ENCODE measurements at regions not wholly inside any gene's neighbourhood (a gene's known extent, or its start where the extent isn't known, plus 50 kb on each side); places are given as distances from the start of the nearest gene placed in this dataset.

DNA sequence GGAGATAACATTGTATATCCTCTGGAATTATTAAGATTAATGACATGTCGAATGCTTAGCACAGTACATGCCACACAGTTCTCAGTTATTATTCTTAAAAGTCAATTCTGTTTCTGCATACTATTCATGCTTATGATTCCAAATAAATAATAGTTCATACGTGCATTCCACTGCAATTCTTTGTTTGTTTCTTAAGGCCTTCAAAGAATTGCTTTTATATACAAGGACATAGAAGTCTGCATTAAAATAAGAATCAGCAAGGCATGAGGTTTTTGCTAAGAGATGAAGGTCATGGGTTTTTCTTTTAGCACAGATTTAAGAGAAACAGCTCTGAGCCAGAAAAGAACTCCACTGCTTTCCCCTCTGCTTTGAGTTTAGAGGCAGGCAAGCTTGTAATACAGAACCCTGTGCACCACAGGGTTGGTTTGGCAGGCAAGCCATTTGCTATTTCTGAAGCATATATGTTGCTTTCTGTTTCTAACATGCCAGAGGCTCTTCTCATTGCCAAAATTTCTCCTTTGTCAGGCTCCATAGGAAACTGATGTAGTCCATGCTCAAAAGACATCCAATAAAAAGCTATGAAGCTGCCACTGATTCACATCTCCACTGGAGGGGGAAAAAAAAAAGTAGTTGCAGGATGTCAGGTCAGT, 420.6 kb upstream of the TYRP1 start:
- H3K4me3 ChIP-seq (ENCODE audit: low read depth, low read length) = no peak overlapping the region
- no peak for DNase-seq (ENCODE audit: low read depth)
- TF ChIP-seq, protein P1, sequence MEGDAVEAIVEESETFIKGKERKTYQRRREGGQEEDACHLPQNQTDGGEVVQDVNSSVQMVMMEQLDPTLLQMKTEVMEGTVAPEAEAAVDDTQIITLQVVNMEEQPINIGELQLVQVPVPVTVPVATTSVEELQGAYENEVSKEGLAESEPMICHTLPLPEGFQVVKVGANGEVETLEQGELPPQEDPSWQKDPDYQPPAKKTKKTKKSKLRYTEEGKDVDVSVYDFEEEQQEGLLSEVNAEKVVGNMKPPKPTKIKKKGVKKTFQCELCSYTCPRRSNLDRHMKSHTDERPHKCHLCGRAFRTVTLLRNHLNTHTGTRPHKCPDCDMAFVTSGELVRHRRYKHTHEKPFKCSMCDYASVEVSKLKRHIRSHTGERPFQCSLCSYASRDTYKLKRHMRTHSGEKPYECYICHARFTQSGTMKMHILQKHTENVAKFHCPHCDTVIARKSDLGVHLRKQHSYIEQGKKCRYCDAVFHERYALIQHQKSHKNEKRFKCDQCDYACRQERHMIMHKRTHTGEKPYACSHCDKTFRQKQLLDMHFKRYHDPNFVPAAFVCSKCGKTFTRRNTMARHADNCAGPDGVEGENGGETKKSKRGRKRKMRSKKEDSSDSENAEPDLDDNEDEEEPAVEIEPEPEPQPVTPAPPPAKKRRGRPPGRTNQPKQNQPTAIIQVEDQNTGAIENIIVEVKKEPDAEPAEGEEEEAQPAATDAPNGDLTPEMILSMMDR (conservative IDR thresholded peaks at IDR 0.05; ENCODE audit: low read depth, low read length) = no peak

GRCh38 chr9:12274577-12274976, 418.6 kb upstream of the TYRP1 start:
- no peak for DNase-seq (ENCODE audit: low read depth)
- H3K4me3 ChIP-seq (ENCODE audit: low read depth, low read length) = no peak overlapping the region
- TF ChIP-seq, protein P1 (conservative IDR thresholded peaks at IDR 0.05; ENCODE audit: low read depth, low read length) = no peak

- TF ChIP-seq, protein P1 (conservative IDR thresholded peaks at IDR 0.05; ENCODE audit: low read depth, low read length) = no peak
- no peak overlapping the region for H3K4me3 ChIP-seq (ENCODE audit: low read depth, low read length)
- DNase-seq (ENCODE audit: low read depth) = no peak
Observed at GRCh38 chr9:12276505-12276904, 416.7 kb upstream of the TYRP1 start.

DNA sequence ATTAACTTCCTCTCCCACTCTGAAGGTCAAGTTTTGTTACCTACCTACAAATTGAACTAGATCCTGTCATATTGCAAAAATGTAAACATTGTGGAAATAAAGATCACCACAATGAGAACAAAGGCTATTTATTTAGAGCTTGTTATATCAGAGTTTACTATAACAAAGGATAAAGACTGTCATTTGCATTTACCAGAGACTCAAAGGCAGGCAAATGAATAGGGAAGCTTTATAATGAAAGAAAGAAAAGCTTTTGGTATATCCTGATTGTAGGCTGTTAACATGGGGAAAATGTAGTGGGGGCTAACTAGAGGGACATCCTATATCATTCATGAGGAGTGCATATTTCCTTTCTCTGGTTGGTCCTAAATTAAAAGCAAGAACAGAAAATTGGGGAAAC, 403.5 kb upstream of the TYRP1 start:
- no peak for DNase-seq (ENCODE audit: low read depth)
- H3K4me3 ChIP-seq (ENCODE audit: low read depth, low read length) = no peak overlapping the region
- TF ChIP-seq, protein P1 (conservative IDR thresholded peaks at IDR 0.05; ENCODE audit: low read depth, low read length) = no peak

GRCh38 chr9:12290166-12290869, 402.9 kb upstream of the TYRP1 start:
- no peak overlapping the region for H3K4me3 ChIP-seq (ENCODE audit: low read depth, low read length)
- TF ChIP-seq, protein P1 (conservative IDR thresholded peaks at IDR 0.05; ENCODE audit: low read depth, low read length) = no peak
- no peak for DNase-seq (ENCODE audit: low read depth)

DNA sequence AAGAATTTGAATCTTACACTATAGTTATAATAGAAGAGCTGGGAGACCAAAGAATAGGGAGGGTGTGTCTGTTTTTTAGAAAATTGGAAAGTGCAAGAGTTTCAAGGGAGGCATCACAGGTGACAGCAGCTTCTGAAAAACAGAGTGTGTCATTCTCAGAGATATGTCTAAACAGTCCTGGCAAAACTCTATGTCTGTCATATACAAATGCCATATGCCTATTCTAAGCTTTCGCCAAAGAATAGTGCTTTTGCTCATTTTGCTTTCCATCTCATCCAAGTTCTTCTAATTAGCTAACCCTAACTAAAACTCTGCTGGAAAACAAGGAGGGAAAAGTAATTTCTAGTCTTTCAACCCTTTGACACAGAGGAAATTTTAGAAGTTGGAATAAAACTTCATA, 388.0 kb upstream of the TYRP1 start:
- TF ChIP-seq, protein P1 (conservative IDR thresholded peaks at IDR 0.05; ENCODE audit: low read depth, low read length) = no peak
- no peak overlapping the region for H3K4me3 ChIP-seq (ENCODE audit: low read depth, low read length)
- no peak for DNase-seq (ENCODE audit: low read depth)

GRCh38 chr9:12314589-12314988, 378.6 kb upstream of the TYRP1 start:
- DNase-seq (ENCODE audit: low read depth) = no peak
- H3K4me3 ChIP-seq (ENCODE audit: low read depth, low read length) = no peak overlapping the region
- TF ChIP-seq, protein P1 (conservative IDR thresholded peaks at IDR 0.05; ENCODE audit: low read depth, low read length) = no peak
